ENCODE measurements at regions not wholly inside any gene's neighbourhood (a gene's known extent, or its start where the extent isn't known, plus 50 kb on each side); places are given as distances from the start of the nearest gene placed in this dataset.

GRCh38 chr10:62926407-62926806 is 110.2 kb upstream of the EGR2 start:
- no peak for DNase-seq (ENCODE audit: low spot score)

- no peak for DNase-seq (ENCODE audit: low spot score)
These were observed 108.2 kb upstream of the EGR2 start for GRCh38 chr10:62924344-62924748.

- DNase-seq (ENCODE audit: low spot score) = no peak
These were observed 103.6 kb upstream of the EGR2 start for GRCh38 chr10:62919776-62920175.

GRCh38 chr10:62917475-62918238 is 101.5 kb upstream of the EGR2 start:
- DNase-seq (ENCODE audit: low spot score) = no peak

GRCh38 chr10:62916141-62916603 is 100.0 kb upstream of the EGR2 start:
- DNase-seq (ENCODE audit: low spot score) = peak; percentile 19

- no peak for DNase-seq (ENCODE audit: low spot score)
These were observed 99.0 kb upstream of the EGR2 start for GRCh38 chr10:62915158-62915557.

- no peak for DNase-seq (ENCODE audit: low spot score)
These were observed 95.9 kb upstream of the EGR2 start for GRCh38 chr10:62912086-62912485.

- no peak for DNase-seq (ENCODE audit: low spot score)
These were observed 95.2 kb upstream of the EGR2 start for GRCh38 chr10:62911210-62911963.

GRCh38 chr10:62907470-62908212 is 91.5 kb upstream of the EGR2 start:
- DNase-seq (ENCODE audit: low spot score) = no peak

- DNase-seq (ENCODE audit: low spot score) = no peak
These were observed 88.2 kb upstream of the EGR2 start for GRCh38 chr10:62904281-62904875.

- no peak for DNase-seq (ENCODE audit: low spot score)
These were observed 87.7 kb upstream of the EGR2 start for GRCh38 chr10:62903828-62904227.

- no peak for DNase-seq (ENCODE audit: low spot score)
These were observed 84.8 kb upstream of the EGR2 start for GRCh38 chr10:62900829-62901571.

GRCh38 chr10:62899311-62899710 is 83.1 kb upstream of the EGR2 start:
- DNase-seq (ENCODE audit: low spot score) = no peak

GRCh38 chr10:62895063-62895462 is 78.9 kb upstream of the EGR2 start:
- no peak for DNase-seq (ENCODE audit: low spot score)

GRCh38 chr10:62894156-62894555 is 78.0 kb upstream of the EGR2 start:
- no peak for DNase-seq (ENCODE audit: low spot score)

- DNase-seq (ENCODE audit: low spot score) = no peak
These were observed 76.9 kb upstream of the EGR2 start for GRCh38 chr10:62893036-62893435.

GRCh38 chr10:62890395-62890794 is 74.2 kb upstream of the EGR2 start:
- no peak for DNase-seq (ENCODE audit: low spot score)

GRCh38 chr10:62887642-62888041 is 71.5 kb upstream of the EGR2 start:
- DNase-seq (ENCODE audit: low spot score) = no peak

- no peak for DNase-seq (ENCODE audit: low spot score)
These were observed 69.7 kb upstream of the EGR2 start for GRCh38 chr10:62885684-62886461.

- no peak for DNase-seq (ENCODE audit: low spot score)
These were observed 64.0 kb upstream of the EGR2 start for GRCh38 chr10:62880162-62880561.

- no peak for DNase-seq (ENCODE audit: low spot score)
These were observed 57.7 kb upstream of the EGR2 start for GRCh38 chr10:62873866-62874265.
